ENCODE measurements at regions not wholly inside any gene's neighbourhood (a gene's known extent, or its start where the extent isn't known, plus 50 kb on each side); places are given as distances from the start of the nearest gene placed in this dataset.

DNA sequence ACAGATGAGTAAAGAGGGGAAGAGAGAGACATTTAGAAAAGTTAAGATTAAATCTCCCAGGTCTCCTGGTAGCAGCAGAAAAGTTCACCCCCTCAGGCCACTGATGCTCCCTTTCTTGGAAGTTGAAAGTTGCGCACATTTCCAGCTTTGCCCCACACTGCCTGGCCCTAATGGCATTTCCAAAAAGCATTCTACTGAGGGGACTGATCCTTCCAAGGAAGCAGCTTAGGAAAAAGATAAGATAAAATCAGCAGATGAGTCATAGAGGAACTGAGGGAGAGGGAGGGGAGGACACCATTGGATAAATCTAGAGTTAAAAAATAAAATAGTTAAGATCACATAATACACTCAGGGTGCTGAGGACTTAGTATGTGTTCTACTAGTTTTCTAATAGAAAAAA lies 67.6 kb upstream of the SLC12A2 start:
- in situ Hi-C loops (cut with HindIII; ENCODE audit: low pct_unique_long_range_greater_than_20kb, low sequenced_read_pairs) (no loop called here), intact Hi-C loops (cut with micrococcal nuclease; ENCODE audit: unreplicated experiment) (no loop called here)
- ChIA-PET CTCF (no interaction called here), POLR2A (no interaction called here)
- DNase-seq (ENCODE audit: low read depth, low spot score) = no peak
- Histone ChIP-seq H3K27me3 (ENCODE audit: control insufficient read depth, insufficient read depth, low read length) (no peaks in the 10 kb centered on the region), H3K36me3 (ENCODE audit: control insufficient read depth, insufficient read depth, low read length) (no peaks in the 10 kb centered on the region), H3K4me1 (ENCODE audit: control insufficient read depth, insufficient read depth, low read length) (no peaks in the 10 kb centered on the region), H3K27ac (ENCODE audit: low read length) (no peak overlapping the region), H3K4me3 (ENCODE audit: low read depth in 2 of 2, low read length in 2 of 2) (no peak overlapping the region), H3K9me3 (ENCODE audit: control insufficient read depth, insufficient read depth, low read depth, low read length) (no peaks in the 10 kb centered on the region)
- no peak for ATAC-seq
- no peak for TF ChIP-seq POLR2AphosphoS5 (IDR thresholded peaks at IDR 0.05; ENCODE audit: low read depth, low read length)
- BruUV-seq (replicated peaks) = no TSS peak

DNA sequence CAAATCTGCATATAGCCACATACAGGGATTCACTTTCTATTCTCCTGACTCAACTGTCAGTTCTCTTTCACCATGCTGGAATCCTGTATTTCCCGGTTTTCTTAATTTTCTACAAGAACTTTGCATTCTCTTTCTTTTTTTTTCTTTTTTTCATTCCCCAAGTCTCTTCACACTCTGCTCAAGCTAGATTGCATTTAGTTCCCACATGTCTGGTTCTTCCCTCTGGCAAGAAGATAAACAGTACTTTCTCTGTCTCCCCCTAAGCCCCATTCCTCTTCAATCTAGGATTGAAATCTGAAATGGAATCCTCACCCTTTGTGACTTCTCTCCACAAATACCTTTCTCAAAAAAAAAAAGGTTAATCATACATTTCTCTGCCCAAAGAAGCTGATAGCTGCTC lies 64.2 kb upstream of the SLC12A2 start:
- CTCF ChIA-PET = no interaction called here
- no peaks in the 10 kb centered on the region; the same call in 1 of the 2 replicates for H3K36me3 ChIP-seq (ENCODE audit: control insufficient read depth, insufficient read depth, low read length)
- H3K4me3 ChIP-seq (ENCODE audit: low read depth in 2 of 2, low read length in 2 of 2) = no peak overlapping the region
- POLR2A ChIA-PET = no interaction called here
- no peak overlapping the region for H3K27ac ChIP-seq (ENCODE audit: low read length)
- no peaks in the 10 kb centered on the region for H3K4me1 ChIP-seq (ENCODE audit: control insufficient read depth, insufficient read depth, low read length)
- peaks cover 6% of the 10 kb centered on the region; the same call in 1 of the 2 replicates for H3K9me3 ChIP-seq (ENCODE audit: control insufficient read depth, insufficient read depth, low read depth, low read length)
- BruUV-seq (replicated peaks) = no TSS peak
- no peak for TF ChIP-seq SIN3A (IDR thresholded peaks at IDR 0.05; ENCODE audit: borderline replicate concordance, insufficient read depth, low read depth, low read length)
- TF ChIP-seq, protein P1, sequence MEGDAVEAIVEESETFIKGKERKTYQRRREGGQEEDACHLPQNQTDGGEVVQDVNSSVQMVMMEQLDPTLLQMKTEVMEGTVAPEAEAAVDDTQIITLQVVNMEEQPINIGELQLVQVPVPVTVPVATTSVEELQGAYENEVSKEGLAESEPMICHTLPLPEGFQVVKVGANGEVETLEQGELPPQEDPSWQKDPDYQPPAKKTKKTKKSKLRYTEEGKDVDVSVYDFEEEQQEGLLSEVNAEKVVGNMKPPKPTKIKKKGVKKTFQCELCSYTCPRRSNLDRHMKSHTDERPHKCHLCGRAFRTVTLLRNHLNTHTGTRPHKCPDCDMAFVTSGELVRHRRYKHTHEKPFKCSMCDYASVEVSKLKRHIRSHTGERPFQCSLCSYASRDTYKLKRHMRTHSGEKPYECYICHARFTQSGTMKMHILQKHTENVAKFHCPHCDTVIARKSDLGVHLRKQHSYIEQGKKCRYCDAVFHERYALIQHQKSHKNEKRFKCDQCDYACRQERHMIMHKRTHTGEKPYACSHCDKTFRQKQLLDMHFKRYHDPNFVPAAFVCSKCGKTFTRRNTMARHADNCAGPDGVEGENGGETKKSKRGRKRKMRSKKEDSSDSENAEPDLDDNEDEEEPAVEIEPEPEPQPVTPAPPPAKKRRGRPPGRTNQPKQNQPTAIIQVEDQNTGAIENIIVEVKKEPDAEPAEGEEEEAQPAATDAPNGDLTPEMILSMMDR (IDR thresholded peaks at IDR 0.05) = no peak
- TF ChIP-seq TCF7L2 (IDR thresholded peaks at IDR 0.05; ENCODE audit: low read depth, low read length) = no peak
- no peak for TF ChIP-seq POLR2AphosphoS5 (IDR thresholded peaks at IDR 0.05; ENCODE audit: low read depth, low read length)
- TF ChIP-seq, protein P2, sequence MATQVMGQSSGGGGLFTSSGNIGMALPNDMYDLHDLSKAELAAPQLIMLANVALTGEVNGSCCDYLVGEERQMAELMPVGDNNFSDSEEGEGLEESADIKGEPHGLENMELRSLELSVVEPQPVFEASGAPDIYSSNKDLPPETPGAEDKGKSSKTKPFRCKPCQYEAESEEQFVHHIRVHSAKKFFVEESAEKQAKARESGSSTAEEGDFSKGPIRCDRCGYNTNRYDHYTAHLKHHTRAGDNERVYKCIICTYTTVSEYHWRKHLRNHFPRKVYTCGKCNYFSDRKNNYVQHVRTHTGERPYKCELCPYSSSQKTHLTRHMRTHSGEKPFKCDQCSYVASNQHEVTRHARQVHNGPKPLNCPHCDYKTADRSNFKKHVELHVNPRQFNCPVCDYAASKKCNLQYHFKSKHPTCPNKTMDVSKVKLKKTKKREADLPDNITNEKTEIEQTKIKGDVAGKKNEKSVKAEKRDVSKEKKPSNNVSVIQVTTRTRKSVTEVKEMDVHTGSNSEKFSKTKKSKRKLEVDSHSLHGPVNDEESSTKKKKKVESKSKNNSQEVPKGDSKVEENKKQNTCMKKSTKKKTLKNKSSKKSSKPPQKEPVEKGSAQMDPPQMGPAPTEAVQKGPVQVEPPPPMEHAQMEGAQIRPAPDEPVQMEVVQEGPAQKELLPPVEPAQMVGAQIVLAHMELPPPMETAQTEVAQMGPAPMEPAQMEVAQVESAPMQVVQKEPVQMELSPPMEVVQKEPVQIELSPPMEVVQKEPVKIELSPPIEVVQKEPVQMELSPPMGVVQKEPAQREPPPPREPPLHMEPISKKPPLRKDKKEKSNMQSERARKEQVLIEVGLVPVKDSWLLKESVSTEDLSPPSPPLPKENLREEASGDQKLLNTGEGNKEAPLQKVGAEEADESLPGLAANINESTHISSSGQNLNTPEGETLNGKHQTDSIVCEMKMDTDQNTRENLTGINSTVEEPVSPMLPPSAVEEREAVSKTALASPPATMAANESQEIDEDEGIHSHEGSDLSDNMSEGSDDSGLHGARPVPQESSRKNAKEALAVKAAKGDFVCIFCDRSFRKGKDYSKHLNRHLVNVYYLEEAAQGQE (IDR thresholded peaks at IDR 0.05; ENCODE audit: insufficient read depth in 1 of 2, low read depth in 2 of 2, low read length in 1 of 2) = no peak
- in situ Hi-C loops (cut with HindIII; ENCODE audit: low pct_unique_long_range_greater_than_20kb, low sequenced_read_pairs) (no loop called here), intact Hi-C loops (cut with micrococcal nuclease; ENCODE audit: unreplicated experiment) (no loop called here)
- ATAC-seq (no peak), DNase-seq (ENCODE audit: low read depth, low spot score) (no peak)
- H3K27me3 ChIP-seq (ENCODE audit: control insufficient read depth, insufficient read depth, low read length) = no peaks in the 10 kb centered on the region

DNA sequence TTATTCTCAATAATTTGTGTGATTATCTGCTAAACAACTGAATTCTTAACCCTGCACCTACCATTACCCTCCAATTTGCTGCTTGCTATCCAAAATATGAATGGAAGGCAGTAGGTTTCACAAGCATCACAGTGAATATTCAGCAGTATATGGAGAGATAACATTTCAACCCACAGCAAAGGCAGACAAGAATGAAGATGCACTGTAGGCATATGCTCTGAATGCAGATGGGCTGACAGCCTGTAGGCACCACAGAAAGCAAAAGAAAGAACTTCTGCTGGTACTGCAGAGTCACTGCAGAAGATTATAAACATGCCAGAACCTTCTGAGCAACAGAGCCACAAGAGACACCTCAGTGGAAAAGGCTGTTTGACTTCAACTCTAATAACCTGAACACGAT lies 63.6 kb upstream of the SLC12A2 start:
- Histone ChIP-seq H3K9me3 (ENCODE audit: control insufficient read depth, insufficient read depth, low read depth, low read length) (peaks cover 6% of the 10 kb centered on the region; the same call in 1 of the 2 replicates), H3K36me3 (ENCODE audit: control insufficient read depth, insufficient read depth, low read length) (no peaks in the 10 kb centered on the region; the same call in 1 of the 2 replicates), H3K4me1 (ENCODE audit: control insufficient read depth, insufficient read depth, low read length) (no peaks in the 10 kb centered on the region), H3K27ac (ENCODE audit: low read length) (no peak overlapping the region), H3K27me3 (ENCODE audit: control insufficient read depth, insufficient read depth, low read length) (no peaks in the 10 kb centered on the region), H3K4me3 (ENCODE audit: low read depth in 2 of 2, low read length in 2 of 2) (no peak overlapping the region)
- intact Hi-C loops (cut with micrococcal nuclease; ENCODE audit: unreplicated experiment) (no loop called here), in situ Hi-C loops (cut with HindIII; ENCODE audit: low pct_unique_long_range_greater_than_20kb, low sequenced_read_pairs) (no loop called here)
- ChIA-PET CTCF (no interaction called here), POLR2A (no interaction called here)
- DNase-seq (ENCODE audit: low read depth, low spot score) = no peak
- TF ChIP-seq, protein P1 (IDR thresholded peaks at IDR 0.05) = no peak
- TF ChIP-seq TCF7L2 (IDR thresholded peaks at IDR 0.05; ENCODE audit: low read depth, low read length) = no peak
- no peak for TF ChIP-seq POLR2AphosphoS5 (IDR thresholded peaks at IDR 0.05; ENCODE audit: low read depth, low read length)
- no peak for ATAC-seq
- BruUV-seq (replicated peaks) = no TSS peak

All from Panc1 (cell line).